SH-SY5Y (cell line): ENCODE measurements at regions not wholly inside any gene's neighbourhood (a gene's known extent, or its start where the extent isn't known, plus 50 kb on each side); places are given as distances from the start of the nearest gene placed in this dataset.

ENCODE experiments used
- GATA2 ChIP-seq: IDR thresholded peaks from 2 replicates; pipeline ENCODE4 v1.6.1; 2011; ENCODE audit warnings: mild to moderate bottlenecking, low read depth, low read length
- GATA3 ChIP-seq: IDR thresholded peaks from 2 replicates; pipeline ENCODE4 v1.6.1; 2011; ENCODE audit warnings: low read depth, mild to moderate bottlenecking, low read length, moderate library complexity

GRCh38 chr11:42772886-42773285 lies 538.9 kb upstream of the API5 start:
- no peak for TF ChIP-seq GATA2
- TF ChIP-seq GATA3, result no peak
